RWPE1 (cell line): ENCODE measurements at regions not wholly inside any gene's neighbourhood (a gene's known extent, or its start where the extent isn't known, plus 50 kb on each side); places are given as distances from the start of the nearest gene placed in this dataset.

ENCODE experiments used
- CTCF ChIA-PET: fragments of 350-600 bp; sonication (Branson Sonifier 250); formaldehyde crosslinking; extraction: SDS; loops from one replicate; lab custom pipeline; 2021; lab: Yijun Ruan, JAX
- POLR2A ChIA-PET: fragments of 400-600 bp; formaldehyde crosslinking; extraction: SDS; loops from one replicate; lab custom pipeline; 2020; ENCODE audit warnings: antibody characterized with exemption; ENCODE audit not compliant: low non-redundant PET; lab: Yijun Ruan, JAX
- DNase-seq: peaks from one replicate; pipeline ENCODE4 v3.0.0; 2012; ENCODE audit warnings: low spot score
- H3K27ac ChIP-seq: fragments of 450-650 bp; 2 replicates; pipeline ENCODE4 v1.5.1; 2017
- TF ChIP-seq, protein P1 (sequence below): fragments of 450-650 bp; conservative IDR thresholded peaks from 2 replicates; pipeline ENCODE4 v1.5.1; 2017; ENCODE audit warnings: low read depth, mild to moderate bottlenecking

DNA sequence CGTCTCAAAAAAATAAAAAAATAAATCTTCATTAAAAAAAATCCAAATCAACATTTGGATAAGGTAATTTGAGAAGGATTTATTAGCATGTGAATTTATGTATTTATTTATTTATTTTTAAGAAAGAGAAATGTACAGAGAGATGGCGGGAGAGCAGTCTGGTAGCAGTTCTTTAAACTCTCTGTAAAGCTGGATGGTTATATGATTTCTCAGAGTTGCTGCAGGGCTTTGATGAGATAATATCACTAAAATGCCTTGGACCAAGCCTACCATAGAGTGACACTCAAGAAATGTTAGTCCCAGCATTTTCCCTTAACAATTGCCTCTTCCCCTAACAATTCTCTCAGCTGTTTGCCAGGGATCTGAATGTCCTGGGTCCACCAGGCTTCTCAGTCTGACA lies 103.4 kb upstream of the LNX1 start:
- TF ChIP-seq, protein P1, sequence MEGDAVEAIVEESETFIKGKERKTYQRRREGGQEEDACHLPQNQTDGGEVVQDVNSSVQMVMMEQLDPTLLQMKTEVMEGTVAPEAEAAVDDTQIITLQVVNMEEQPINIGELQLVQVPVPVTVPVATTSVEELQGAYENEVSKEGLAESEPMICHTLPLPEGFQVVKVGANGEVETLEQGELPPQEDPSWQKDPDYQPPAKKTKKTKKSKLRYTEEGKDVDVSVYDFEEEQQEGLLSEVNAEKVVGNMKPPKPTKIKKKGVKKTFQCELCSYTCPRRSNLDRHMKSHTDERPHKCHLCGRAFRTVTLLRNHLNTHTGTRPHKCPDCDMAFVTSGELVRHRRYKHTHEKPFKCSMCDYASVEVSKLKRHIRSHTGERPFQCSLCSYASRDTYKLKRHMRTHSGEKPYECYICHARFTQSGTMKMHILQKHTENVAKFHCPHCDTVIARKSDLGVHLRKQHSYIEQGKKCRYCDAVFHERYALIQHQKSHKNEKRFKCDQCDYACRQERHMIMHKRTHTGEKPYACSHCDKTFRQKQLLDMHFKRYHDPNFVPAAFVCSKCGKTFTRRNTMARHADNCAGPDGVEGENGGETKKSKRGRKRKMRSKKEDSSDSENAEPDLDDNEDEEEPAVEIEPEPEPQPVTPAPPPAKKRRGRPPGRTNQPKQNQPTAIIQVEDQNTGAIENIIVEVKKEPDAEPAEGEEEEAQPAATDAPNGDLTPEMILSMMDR, result no peak
- no peak overlapping the region for H3K27ac ChIP-seq
- DNase-seq, result no peak
- POLR2A ChIA-PET, result no interaction called here
- CTCF ChIA-PET, result no interaction called here

DNA sequence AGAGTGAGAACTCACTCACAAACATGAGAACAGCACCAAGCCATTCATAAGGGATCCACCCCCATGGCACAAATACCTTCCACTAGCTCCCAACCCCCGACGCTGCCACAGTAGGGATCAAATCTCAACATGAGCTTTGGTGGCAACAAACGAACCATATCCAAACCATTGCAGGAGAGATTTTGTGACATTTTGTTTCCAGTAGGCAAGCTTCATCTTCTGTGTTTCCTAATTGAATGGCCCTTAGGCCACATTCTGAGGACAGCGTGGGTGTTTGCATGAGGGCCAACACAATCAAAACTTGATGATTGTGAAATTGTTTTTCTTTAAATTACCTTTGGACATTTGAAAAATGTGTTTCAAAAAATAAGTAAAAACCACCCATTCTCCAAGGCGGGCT lies 102.6 kb upstream of the LNX1 start:
- TF ChIP-seq, protein P1, result no peak
- ChIA-PET CTCF (no interaction called here), POLR2A (no interaction called here)
- no peak overlapping the region for H3K27ac ChIP-seq
- no peak for DNase-seq

DNA sequence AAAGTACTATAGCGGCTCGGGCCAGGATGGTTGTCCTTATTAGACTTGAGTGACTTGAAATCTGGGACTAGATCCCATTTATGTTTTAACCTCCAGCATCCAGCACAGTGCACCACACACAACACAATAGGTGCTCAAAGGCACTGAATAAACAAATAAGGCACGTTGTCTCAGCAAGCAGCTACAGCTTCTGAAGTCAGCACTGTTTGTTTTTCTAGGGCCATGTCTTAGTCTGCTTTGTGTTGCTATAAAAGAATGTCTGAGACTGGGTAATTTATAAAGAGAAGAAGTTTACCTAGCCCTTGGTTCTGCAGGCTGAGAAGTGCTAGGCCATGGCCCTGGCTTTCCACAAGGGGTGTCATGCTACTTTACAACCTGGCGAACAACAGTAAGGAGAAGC lies 102.1 kb upstream of the LNX1 start:
- DNase-seq, result no peak
- ChIA-PET CTCF (no interaction called here), POLR2A (no interaction called here)

DNA sequence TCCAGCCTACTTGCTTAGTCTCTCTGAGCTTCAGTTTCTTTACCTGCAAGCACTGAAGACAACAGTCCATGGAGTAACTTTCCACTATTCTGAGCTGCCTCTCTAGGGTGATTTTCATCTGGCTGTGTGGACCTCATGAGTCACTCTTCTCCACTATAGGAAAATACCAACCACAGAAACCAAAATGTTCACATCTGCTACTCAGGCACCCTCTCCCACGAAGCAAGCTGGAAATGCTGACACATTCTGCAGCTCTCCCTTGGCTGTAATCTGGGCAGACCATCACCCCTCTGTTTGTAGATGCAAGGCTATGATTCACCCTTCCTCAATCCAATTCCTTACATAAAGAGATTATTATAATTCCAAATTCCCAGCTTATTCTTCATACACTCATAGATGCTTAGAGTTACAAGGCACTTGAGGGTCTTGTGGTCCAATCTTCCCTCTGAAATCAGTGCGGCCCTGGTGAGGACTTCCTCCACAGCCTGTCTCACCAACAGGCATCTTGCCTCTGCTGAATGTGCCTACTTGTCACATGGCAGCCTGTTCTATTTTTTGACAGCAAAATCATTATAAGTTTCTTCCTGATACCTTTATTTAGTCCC lies 97.0 kb upstream of the LNX1 start:
- H3K27ac ChIP-seq, result no peak overlapping the region
- ChIA-PET POLR2A (no interaction called here), CTCF (interaction anchor here (0.5 to 0.9 kb wide), 3 partner anchors 19 to 127 kb away, joined by 3 to 5 read pairs (median 5); no protein-coding TSS in a partner anchor)
- TF ChIP-seq, protein P1, result no peak
- peak; percentile 23 for DNase-seq

More for the DNA sequence above, 102.1 kb upstream of the LNX1 start:
- no peak overlapping the region for H3K27ac ChIP-seq
- TF ChIP-seq, protein P1, result no peak

DNA sequence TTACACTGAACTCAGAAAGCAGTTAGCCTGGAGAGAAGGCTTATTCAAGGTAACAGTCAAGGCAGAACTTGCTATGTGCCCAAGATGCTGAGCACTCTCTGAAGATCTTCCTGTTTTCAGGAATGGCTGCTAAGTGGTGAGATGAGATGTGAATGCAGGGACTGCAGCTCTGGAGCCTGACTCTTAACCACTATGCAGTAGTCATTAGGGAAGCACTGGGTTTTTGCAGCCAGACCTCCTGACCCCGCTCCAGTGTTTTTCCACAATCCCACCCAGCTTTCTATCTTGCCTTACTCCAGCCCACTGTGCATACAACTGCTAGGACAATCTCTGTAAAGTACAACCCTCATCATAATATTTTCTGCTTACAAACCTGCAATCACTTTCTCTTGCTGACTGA lies 95.2 kb upstream of the LNX1 start:
- ChIA-PET POLR2A (no interaction called here), CTCF (no interaction called here)
- DNase-seq, result no peak
- no peak overlapping the region for H3K27ac ChIP-seq
- TF ChIP-seq, protein P1, result no peak

DNA sequence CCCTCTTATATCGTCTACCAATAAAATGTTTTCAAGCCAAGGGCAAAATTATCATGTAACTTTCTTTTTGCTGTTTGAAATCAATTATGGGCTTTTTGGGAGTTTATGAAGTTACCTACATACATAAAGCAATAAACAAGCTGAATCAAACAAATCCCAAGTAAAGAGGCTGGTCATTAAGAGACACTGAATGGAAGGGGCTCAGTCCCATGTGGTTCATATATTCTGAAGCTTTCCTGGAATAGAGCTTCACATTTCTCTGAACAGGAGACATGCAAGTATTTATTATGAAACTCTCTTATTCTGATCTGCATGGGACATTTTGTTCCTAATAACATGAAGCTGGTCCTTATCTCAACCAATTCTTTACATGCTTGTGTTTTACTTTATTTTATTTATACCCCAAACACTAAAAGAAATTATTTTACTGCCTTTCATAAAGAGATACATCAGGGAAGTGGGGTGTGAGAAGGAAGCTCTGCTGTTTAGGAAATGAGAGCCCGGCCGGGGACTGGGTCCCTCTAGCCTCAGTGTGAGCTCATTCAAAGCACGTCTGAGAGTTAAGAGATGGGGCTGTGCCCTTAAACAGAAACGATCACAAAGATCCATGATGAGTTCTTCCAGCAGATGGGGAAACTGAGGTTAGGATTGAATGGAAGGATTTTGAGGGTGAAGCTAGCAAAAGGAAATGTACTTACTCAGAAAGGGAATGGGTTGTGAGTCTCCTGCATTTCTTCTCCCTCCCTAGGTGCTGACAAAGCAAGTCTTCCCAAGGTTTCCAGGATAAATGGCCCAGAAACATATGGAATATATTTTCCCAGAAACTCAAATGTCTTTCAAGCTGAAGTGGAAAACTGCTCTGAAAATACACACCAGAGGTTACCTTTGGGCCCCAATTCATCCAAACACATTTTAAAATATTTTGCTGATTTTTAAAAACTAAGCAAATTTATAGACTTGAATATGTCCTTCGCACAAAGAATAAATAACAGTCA lies 93.1 kb upstream of the LNX1 start:
- H3K27ac ChIP-seq, result no peak overlapping the region
- no peak for DNase-seq
- ChIA-PET CTCF (interaction anchor here (0.6 kb wide), 1 partner anchor 125 kb away, joined by 3 read pairs; no protein-coding TSS in a partner anchor), POLR2A (no interaction called here)
- TF ChIP-seq, protein P1, result no peak
